NCI-H187 (cell line): ENCODE measurements at regions not wholly inside any gene's neighbourhood (a gene's known extent, or its start where the extent isn't known, plus 50 kb on each side); places are given as distances from the start of the nearest gene placed in this dataset.
"Not testable (repeated sequence)": the region's sequence is repeated elsewhere in the genome, so short reads cannot be mapped to it uniquely, and the experiment has no call there.

Source experiments
- DNase-seq, 2 experiments: peaks; one replicate each; lab custom pipeline; 2025; lab: John Stamatoyannopoulos, UW

DNA sequence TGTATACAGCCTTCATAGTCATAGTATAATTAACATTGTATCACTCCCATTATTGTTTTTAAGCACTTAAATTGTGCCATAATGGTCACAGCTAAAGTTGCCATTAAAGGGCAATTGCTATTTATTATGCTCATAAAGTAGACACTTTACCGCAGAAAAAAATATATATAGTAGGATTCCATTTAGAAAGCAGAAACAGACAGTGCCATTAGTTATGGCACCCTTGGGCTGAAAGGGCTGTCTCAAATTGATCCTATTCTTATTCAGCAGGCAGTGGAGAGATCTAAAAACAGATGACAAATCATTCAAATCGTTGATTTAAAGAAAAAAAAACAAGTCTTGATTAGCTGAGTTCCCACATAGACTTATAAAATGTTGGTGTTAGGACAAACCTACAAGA lies 514.2 kb upstream of the ROBO2 start:
- no peak for DNase-seq

DNA sequence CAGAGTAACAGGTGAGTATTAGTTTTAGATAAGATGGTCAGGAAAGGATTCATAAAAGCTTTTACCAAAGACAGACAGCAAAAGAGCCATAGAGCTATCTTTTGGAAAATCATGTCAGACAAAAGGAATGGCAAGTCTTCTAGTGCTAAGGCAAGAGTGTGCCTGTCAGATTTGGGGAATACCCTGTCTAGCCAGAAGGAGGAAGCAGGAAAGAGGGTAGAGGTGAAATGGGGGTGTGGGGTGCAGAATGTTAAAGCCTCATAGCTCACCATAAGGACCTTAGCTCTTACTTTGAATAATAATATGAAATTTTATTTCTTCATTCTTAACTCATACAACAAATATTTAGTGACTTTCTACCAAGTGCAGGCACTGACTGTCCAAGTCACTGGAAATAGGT lies 512.1 kb upstream of the ROBO2 start:
- DNase-seq, result no peak

DNA sequence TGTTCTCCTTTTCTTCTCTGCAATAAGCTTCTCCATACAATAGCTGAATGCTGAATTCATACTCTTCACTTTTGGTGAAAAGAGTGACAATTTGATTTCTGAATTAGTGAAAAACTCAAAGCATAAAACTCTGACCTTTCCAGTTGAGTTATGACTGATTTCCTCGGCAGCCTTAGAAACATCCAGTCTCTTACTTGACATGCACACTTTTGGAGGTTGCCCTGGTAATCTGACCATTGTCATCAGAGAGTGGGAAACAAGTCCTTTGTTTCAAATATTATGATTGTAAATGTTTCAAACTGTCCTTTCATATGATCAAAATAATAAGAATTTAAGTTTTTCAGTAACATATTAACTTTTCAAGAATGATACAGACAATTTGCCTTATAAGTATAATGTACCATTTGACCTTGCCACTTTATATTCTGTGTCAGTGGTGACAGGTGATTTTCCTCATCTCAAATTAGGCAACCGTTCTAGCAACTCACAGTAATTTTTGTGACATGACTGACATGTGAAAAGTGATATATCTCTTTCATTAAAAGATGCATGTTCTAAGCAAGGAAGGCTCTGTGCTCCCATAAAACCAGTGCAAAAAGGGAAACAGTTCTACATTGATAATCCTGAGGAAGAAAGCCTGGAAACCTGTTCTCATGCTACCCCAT lies 507.6 kb upstream of the ROBO2 start:
- no peak for DNase-seq

DNA sequence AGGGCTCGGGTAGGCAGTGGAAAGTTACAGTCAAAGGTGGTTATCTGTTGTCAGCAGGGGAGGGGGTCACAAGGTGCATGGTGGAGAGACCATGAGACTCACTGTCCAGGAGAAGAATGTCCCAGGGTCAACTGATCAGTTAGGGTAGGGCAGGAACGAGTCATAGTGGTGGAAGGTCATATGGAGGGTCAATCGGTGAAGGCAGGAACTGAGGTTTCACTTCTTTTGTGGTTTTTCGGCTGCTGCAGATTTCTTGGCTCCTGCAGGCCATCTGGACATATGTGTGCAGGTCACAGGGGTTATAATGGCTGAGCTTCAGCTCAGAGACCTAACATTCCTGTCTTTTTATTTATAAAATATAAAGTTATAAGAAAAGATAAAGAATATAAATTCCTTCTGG lies 506.2 kb upstream of the ROBO2 start:
- not testable (repeated sequence) for DNase-seq

DNA sequence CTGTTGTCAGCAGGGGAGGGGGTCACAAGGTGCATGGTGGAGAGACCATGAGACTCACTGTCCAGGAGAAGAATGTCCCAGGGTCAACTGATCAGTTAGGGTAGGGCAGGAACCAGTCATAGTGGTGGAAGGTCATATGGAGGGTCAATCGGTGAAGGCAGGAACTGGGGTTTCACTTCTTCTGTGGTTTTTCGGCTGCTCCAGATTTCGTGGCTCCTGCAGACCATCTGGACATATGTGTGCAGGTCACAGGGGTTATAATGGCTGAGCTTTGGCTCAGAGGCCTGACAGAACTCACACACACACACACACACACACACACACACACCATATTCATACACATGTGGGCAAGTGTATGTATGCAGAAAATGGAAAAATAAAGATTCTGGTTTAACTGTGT lies 502.0 kb upstream of the ROBO2 start:
- DNase-seq, result not testable (repeated sequence)

DNA sequence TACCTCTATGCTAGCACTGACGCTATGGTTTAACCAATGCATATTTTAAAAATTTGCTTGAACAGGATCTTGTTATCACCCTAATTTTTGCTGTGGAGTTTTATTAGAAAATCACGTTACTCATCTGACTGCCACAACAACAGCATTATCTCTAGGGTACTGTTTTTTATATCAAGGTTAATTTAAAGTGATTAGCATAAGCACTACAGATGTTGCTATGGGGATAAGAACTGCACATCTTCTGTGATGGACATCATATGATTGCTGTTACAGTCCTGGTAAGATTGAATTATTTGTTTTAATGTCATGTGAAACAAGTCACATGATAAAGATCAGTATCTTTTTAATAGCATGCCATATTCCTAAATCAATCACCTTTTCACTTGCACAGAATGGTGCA lies 492.2 kb upstream of the ROBO2 start:
- no peak for DNase-seq

DNA sequence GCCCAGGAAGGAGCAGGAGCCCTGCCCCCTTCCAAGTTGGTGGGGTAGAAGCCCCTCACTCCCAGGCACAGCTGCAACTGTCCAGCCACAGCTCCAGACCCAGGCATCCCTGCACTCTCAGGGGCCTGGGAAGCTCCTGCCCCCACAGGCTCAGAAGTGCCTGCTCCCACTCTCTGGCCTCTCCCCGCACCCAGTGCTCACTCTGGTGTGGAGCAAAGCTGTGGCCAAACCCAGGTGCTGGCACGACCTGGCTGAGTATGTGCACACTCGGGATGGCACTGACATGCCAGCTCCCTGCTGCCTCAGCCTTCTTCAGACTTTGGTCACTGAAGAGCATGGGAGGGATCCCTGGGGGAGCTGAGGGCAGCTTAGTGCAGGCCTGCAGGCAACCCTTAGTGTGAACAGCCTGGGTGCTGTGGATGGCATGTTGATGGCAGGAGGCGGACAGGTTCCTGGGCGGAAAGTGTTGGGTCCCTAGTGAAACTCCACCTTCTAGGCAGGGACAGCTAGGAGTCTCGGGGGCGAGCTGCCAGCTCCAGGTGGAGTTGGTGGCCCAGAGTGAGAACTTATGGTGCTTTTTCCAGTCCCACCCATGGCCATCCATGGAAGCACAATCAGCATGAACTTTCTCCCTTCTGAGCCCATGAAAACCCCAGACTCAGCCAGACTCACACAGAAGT lies 489.2 kb upstream of the ROBO2 start:
- DNase-seq, result no peak

DNA sequence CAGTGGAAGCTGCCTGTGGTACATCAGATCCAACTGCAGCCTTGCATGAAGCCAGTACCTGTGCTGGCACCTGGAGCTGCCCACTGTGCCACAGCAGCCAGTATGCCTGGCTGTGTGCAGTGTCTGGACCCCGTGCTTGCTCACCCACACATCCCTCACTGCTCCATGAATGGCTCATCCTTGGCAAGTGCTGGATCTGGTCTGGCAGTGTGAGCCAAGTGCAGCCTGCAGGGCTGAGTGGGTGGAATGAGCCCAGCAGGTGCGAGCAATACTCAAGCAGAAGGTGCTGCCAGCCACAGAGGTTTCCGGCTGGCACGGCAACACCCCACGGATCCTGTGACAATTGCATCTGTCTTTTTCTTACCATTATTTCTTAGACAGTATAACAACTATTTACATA lies 488.2 kb upstream of the ROBO2 start:
- DNase-seq, result no peak

DNA sequence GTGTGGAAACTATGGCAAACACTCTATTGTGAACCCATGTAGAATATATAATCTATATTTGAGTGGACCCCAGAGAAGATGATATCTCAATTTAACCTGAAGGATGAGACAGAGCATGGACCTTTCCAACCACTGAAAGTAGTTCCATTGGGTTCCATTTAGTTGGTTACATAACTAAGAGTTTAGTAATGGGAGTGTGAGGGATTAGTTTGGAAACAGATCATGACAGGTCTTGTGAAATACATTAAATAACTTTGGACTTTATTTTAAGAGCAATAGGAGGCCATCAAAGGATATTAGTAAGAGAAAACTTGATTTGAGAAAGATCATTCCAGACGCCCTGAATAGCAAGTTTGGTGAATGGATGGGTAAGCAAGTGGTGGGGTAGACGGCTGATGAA lies 487.2 kb upstream of the ROBO2 start:
- no peak for DNase-seq

DNA sequence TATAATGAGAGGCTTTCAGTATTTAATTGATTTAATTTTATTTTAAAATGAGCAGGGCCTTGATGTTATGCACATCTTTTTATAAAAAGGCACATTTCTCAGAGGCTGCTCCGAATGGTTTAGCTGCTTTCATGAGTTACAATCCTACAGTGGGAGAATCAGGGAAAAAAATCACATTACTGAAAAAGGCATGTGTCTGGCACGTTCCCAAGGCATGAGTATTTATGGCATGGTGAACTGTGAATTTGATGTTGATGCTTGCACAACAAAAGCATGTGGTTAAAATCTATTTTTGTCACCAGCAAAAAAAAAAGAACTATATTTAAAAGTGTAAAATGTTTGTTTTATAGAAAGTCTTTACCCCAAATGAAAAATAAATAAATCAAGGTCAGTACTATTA lies 485.2 kb upstream of the ROBO2 start:
- no peak for DNase-seq

DNA sequence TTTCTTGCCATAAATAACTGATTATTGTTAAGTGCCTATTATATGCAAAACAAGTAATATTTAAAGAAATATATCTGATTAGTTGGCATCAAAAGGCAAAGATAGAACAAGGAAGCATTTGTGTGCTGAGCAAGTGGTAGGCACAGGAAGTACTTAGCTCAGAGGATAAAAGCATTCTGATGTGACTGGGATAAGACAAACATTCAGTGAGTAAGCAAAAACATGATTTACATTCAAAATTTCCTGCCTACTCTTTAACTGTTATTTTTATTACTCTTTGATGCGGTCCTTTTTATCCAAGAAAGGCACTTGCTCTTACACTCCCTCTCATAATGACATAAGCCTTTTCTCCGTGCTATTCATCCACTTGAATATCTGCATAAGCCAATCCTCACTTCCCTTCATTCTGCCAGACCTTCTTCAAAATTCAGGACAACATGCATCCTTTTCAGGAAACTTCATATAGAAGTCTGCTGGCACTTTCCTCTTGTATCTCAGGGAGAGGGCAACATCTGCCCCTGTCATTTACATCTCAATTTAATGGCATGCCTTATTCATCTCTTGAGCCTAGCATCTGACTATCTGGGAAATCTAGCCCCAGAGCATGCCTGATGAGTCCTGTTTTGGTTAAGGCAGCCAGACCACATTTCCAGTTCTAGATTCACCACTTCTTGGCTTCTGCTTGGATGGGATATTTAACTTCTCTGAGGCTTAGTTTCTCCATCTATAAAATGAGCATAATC lies 478.2 kb upstream of the ROBO2 start:
- no peak for DNase-seq

DNA sequence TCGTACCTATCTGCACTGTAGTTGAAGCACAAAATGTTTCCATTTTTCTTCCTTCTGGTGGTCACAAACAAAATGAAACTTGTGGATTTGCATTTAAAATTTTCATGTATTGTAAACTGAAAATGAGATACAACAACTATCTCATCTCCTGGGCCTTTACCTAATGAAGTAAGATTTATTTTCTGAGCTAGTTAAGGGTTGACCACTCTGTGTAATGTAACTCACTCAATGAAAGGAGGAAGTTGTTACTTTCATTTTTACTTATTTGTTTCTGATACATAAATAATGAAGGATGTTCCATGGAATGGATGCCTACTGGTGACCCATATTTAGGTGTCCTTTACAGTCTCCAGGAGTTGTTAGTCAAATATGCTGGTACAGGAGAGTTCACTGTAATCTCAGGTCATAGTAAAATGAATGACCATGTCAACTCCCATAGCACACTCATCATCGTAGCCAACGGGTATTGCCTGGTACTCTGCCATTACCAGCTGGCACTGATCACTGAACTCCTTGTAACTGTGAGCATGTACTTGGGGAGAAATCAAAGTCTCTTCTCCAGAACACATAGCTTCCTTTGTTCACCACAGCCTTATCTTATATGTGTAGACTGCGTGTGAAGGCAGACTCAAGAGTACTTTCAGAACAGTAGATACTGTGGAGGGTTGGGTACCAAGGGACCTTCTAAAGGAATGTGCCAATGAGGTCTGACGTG lies 474.2 kb upstream of the ROBO2 start:
- DNase-seq, result no peak

DNA sequence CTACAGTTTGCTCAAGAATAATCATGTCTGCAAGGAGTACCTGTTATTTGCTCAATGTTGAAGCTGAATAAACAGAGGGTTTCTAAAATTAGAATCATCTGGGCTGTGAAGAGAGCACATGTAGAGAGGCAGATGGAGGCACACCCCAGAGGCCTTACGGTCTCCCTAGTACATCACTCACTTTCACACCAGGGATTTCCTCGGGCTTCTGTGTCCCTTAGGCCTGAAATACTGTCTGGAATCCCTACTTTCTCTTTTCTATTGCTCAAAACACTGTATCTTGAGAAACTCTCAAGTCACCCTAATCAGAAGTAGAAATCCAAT lies 473.7 kb upstream of the ROBO2 start:
- DNase-seq, result peak in 1 of 2 experiments; percentile 23

DNA sequence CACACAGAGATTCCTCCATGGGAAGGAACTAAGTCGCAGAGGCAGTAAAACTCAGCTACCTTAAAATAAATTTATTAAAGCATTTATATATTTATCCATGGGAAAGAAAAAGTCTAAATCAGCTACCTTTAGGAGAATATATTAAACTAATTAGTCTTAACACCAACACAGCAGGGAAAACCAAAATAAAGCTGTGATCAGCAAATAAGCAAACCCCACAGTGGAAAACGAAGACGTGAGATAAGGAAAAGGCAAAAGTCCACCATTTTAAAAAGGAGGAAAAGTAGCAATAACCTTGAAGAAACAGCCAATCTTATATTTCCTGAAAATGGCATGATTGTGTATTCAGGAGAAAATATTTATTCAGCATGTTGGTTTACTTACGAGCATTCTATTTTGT lies 473.0 kb upstream of the ROBO2 start:
- no peak for DNase-seq

DNA sequence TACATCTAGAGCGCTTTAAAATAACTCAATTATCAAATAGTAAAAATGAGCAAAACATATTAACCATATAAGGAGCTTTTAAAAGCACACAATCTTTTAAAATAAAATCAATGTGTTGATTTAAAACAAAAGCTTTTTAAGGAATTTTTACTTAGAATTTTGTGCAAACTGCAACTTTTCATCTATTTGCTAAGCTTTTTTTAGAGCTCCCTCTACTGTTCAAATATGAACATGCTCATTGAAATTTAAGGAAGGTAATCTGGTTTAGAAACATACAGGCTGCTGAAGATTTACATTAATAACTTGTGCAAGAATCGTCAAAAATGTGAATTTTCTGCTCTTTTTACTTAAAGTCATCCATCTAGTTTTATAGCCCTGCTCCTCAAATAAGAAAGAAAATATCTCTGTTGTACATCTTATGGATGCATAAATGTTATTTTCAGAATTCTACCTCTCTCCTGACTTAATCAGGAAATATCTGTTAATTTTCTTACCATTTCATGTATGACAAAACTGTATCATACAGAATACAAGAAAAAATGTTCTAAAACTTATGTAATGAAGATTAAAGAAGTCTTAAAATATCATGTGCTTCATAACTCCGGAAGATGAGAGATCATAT lies 469.4 kb upstream of the ROBO2 start:
- no peak for DNase-seq

DNA sequence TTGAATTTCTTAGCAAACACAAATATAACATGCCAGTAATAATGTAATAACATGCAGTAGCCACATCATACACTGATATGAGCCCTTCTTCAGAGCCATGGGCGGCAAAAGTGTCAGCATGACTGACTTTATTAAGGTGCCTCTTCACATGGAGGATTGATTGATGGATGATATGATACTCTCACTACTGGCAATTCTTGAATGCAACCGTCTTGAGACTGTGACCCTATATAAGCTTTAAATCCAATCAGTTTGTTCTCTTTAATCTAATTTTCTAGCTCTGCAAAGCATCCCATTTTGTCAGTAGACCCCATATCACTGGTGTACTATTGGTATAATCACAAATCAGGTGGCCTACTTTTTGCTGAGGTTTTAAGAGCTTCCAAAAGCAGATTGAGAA lies 463.7 kb upstream of the ROBO2 start:
- no peak for DNase-seq

DNA sequence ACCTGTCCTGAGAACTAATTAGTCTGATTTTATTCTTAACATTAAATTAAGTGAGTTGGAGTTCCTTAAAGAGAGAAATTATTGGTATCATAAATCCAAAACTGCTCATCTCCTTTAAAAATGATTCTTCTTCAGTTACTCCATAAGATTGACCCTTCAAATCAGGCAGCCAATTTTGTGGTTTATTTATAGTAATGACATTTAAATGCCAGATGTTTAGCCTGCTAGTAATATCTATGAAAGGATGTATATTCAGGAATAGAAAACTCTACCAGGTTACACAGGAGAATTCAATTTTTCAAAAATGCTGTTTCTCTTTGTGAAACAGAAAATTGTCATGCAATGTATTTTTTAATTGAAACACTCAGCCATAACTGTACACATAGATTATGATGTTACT lies 457.8 kb upstream of the ROBO2 start:
- DNase-seq, result no peak

DNA sequence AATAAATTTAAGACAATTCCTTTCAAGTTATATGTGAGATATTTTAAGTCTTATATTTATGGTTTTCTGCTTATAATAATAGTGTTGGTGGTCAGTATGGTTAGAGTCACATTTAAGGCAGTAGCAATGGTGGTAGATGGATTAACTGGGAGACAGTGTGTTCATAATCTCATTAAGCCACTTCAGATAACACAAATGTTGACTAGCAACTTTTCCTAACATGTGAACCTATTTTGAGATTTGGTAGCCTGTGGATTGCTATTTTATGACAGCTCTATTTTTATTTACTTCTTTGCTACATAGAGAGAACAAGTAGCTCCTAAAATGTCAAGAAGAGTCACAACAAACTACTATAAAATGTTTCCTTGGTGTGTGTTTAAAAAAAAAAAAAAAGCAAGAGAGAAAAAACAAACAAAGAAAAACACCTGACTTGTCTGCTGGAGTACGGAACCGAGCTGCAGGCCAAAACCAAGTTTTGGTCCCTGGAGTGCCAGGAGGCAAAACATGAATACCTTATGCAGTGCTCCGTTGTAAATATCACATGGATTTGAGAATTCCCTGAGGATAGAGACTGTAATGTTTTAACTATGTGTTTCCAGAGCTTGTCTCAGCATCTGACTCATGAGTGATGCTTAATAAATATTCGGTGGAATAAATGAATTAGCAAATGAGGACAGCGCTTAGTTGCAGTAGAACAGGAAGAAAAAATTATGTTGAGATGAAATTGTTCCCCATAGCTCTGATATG lies 457.1 kb upstream of the ROBO2 start:
- DNase-seq, result no peak

DNA sequence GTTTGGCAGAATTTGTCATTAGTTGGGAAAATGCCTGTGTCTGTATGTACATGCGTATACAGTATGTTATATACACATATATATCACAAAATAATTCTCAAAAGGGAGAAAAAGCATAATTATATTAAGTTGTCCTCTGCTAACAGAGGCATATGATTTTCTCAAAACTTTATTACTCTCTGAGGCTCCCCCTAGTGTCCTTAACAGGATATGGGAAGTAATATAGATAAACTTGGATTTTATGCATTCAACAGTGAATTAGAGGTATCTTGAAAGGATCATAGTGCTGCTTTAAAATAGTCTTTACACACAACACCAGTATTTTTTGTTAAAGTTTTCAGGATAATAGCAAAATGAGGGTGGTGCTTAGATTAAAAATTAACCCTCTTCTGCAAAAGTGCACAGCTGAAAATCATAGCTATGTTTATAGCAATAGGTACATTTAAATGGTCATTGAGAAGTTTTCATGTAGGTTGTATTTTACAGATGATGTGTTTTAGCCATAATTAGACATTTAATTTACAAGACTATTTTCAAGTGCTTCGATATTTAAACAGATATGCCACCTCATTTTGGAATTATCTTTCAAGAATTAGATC lies 454.0 kb upstream of the ROBO2 start:
- DNase-seq, result no peak

DNA sequence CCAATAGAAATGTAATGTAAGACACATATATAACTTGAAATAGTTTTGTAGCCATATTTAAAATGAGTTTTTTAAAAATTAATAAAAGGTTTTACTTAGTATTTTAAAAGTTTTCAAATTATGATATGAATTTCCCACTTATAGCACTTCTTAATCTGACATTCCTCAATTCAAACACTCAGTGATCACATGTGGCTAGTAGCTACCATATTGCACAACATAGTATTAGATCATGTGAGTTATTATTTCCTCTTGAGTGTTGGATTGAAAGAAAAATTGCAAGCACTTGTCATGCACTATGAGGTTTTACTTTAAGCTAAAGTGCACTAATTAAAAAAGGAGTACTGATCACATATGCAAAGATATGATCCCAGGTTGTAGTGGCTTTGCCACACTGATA lies 453.4 kb upstream of the ROBO2 start:
- no peak for DNase-seq

DNA sequence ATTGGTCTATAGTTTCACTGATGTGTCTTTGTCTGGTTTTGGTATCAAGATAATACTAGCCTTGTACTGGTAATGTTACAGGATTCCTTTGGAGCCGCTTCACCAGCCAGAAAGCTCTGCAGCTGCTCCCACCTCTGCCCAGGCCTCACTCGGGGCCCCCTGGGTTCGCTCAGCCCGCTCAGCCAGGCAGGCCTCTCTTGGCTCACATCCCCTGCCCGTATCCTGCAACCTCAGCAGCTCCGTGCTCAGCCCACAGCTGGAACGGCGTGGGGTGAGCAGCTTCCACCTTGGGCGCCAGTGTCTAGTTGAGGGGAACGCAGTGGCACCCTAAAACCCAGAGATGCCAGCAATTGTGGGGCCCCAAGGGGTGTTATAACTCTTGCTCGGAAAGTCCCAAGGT lies 429.7 kb upstream of the ROBO2 start:
- no peak for DNase-seq
